Type B pancreatic cell (in vitro differentiated cells): ENCODE measurements at regions not wholly inside any gene's neighbourhood (a gene's known extent, or its start where the extent isn't known, plus 50 kb on each side); places are given as distances from the start of the nearest gene placed in this dataset.
"Not testable (repeated sequence)": the region's sequence is repeated elsewhere in the genome, so short reads cannot be mapped to it uniquely, and the experiment has no call there.

ENCODE experiments used
- DNase-seq: peaks from one replicate; pipeline ENCODE4 v3.0.0; 2021; ENCODE audit warnings: mixed read lengths; ENCODE audit not compliant: unreplicated experiment; ENCODE audit errors: extremely low spot score
- H3K27ac Mint-ChIP-seq: 2 replicates; pipeline ENCODE4 v1.8.0; 2021; ENCODE audit warnings: mild to moderate bottlenecking, mixed read lengths
- H3K27me3 Mint-ChIP-seq: 2 replicates; pipeline ENCODE4 v1.8.0; 2021; ENCODE audit warnings: mixed read lengths
- H3K36me3 Mint-ChIP-seq: 2 replicates; pipeline ENCODE4 v1.8.0; 2021; ENCODE audit warnings: mixed read lengths
- H3K4me1 Mint-ChIP-seq: one replicate; pipeline ENCODE4 v1.8.0; 2021; ENCODE audit warnings: mixed read lengths; ENCODE audit not compliant: unreplicated experiment
- H3K4me3 Mint-ChIP-seq: 2 replicates; pipeline ENCODE4 v1.8.0; 2021; ENCODE audit warnings: mild to moderate bottlenecking, mixed read lengths
- H3K9me3 Mint-ChIP-seq: 2 replicates; pipeline ENCODE4 v1.8.0; 2021; ENCODE audit warnings: mixed read lengths
- CTCF ChIP-seq: fragments of 200-600 bp; sonication (generic); conservative IDR thresholded peaks from 2 replicates; pipeline ENCODE4 v1.5.0; 2021; ENCODE audit warnings: antibody characterized with exemption, mild to moderate bottlenecking

GRCh38 chr6:14547284-14547998, 429.9 kb downstream of the CD83 start:
- H3K4me3 Mint-ChIP-seq, result no peak overlapping the region
- H3K27ac Mint-ChIP-seq, result no peak overlapping the region
- TF ChIP-seq CTCF, result no peak
- DNase-seq, result no peak
- no peaks in the 10 kb centered on the region for H3K9me3 Mint-ChIP-seq
- H3K36me3 Mint-ChIP-seq, result no peaks in the 10 kb centered on the region
- peaks cover 8% of the 10 kb centered on the region for H3K27me3 Mint-ChIP-seq
- peaks cover 22% of the 10 kb centered on the region for H3K4me1 Mint-ChIP-seq

GRCh38 chr6:14549304-14549770, 431.8 kb downstream of the CD83 start:
- Mint-ChIP-seq H3K4me3 (no peak overlapping the region), H3K27me3 (peaks cover 5% of the 10 kb centered on the region), H3K36me3 (no peaks in the 10 kb centered on the region), H3K4me1 (peaks cover 16% of the 10 kb centered on the region), H3K27ac (no peak overlapping the region), H3K9me3 (no peaks in the 10 kb centered on the region)
- no peak for TF ChIP-seq CTCF
- DNase-seq, result no peak

GRCh38 chr6:14549871-14550270, 432.3 kb downstream of the CD83 start:
- DNase-seq, result no peak
- no peak for TF ChIP-seq CTCF
- Mint-ChIP-seq H3K27ac (no peak overlapping the region), H3K9me3 (no peaks in the 10 kb centered on the region), H3K36me3 (no peaks in the 10 kb centered on the region), H3K27me3 (peaks cover 5% of the 10 kb centered on the region), H3K4me3 (no peak overlapping the region), H3K4me1 (peaks cover 11% of the 10 kb centered on the region)

GRCh38 chr6:14550410-14550809, 432.8 kb downstream of the CD83 start:
- H3K27ac Mint-ChIP-seq, result no peak overlapping the region
- H3K4me3 Mint-ChIP-seq, result no peak overlapping the region
- H3K27me3 Mint-ChIP-seq, result peaks cover 5% of the 10 kb centered on the region
- peaks cover 8% of the 10 kb centered on the region for H3K4me1 Mint-ChIP-seq
- no peaks in the 10 kb centered on the region for H3K36me3 Mint-ChIP-seq
- no peak for TF ChIP-seq CTCF
- DNase-seq, result no peak
- no peaks in the 10 kb centered on the region for H3K9me3 Mint-ChIP-seq

GRCh38 chr6:14550822-14551221, 433.2 kb downstream of the CD83 start:
- Mint-ChIP-seq H3K4me3 (no peak overlapping the region), H3K4me1 (peaks cover 8% of the 10 kb centered on the region), H3K36me3 (no peaks in the 10 kb centered on the region), H3K27ac (no peak overlapping the region), H3K27me3 (peaks cover 5% of the 10 kb centered on the region), H3K9me3 (no peaks in the 10 kb centered on the region)
- no peak for DNase-seq
- no peak for TF ChIP-seq CTCF

GRCh38 chr6:14551601-14552000, 434.0 kb downstream of the CD83 start:
- not testable (repeated sequence) for H3K27ac Mint-ChIP-seq, H3K4me1 Mint-ChIP-seq, H3K27me3 Mint-ChIP-seq, DNase-seq, H3K9me3 Mint-ChIP-seq, H3K4me3 Mint-ChIP-seq, H3K36me3 Mint-ChIP-seq
